Smooth muscle cell (in vitro differentiated cells): ENCODE measurements at regions not wholly inside any gene's neighbourhood (a gene's known extent, or its start where the extent isn't known, plus 50 kb on each side); places are given as distances from the start of the nearest gene placed in this dataset.
"Not testable (repeated sequence)": the region's sequence is repeated elsewhere in the genome, so short reads cannot be mapped to it uniquely, and the experiment has no call there.

Experiments used
- DNase-seq: peaks from one replicate; lab custom pipeline; 2025; ENCODE audit not compliant: unreplicated experiment; lab: John Stamatoyannopoulos, UW
- H2AFZ ChIP-seq: fragments of 200-600 bp; sonication (generic); 2 replicates; pipeline ENCODE4 v1.6.0; 2016; ENCODE audit warnings: antibody characterized with exemption, low read depth, mild to moderate bottlenecking
- H3F3A ChIP-seq: fragments of 200-600 bp; sonication (generic); 2 replicates; pipeline ENCODE4 v1.6.0; 2017; ENCODE audit warnings: antibody characterized with exemption, low read depth
- H3K27ac ChIP-seq: fragments of 200-600 bp; sonication (generic); 2 replicates; pipeline ENCODE4 v1.5.1; 2016; ENCODE audit warnings: low read depth, mild to moderate bottlenecking
- H3K27me3 ChIP-seq: fragments of 200-600 bp; sonication (generic); 2 replicates; pipeline ENCODE4 v1.6.1; 2016; ENCODE audit warnings: low read depth, mild to moderate bottlenecking
- H3K36me3 ChIP-seq: fragments of 200-600 bp; sonication (generic); 2 replicates; pipeline ENCODE4 v1.5.1; 2016; ENCODE audit warnings: low read depth
- H3K4me1 ChIP-seq: fragments of 200-600 bp; sonication (generic); 2 replicates; pipeline ENCODE4 v1.5.1; 2016; ENCODE audit warnings: low read depth
- H3K4me2 ChIP-seq: fragments of 200-600 bp; sonication (generic); 2 replicates; pipeline ENCODE4 v1.6.0; 2016; ENCODE audit warnings: mild to moderate bottlenecking
- H3K4me3 ChIP-seq: fragments of 200-600 bp; sonication (generic); 2 replicates; pipeline ENCODE4 v1.5.1; 2016; ENCODE audit warnings: mild to moderate bottlenecking
- H3K79me2 ChIP-seq: fragments of 200-600 bp; sonication (generic); 2 replicates; pipeline ENCODE4 v1.6.0; 2016; ENCODE audit warnings: low read depth, mild to moderate bottlenecking
- H3K9ac ChIP-seq: fragments of 200-600 bp; sonication (generic); 2 replicates; pipeline ENCODE4 v1.6.0; 2016; ENCODE audit warnings: low read depth
- H3K9me3 ChIP-seq: fragments of 200-600 bp; sonication (generic); replicated peaks from 2 replicates; pipeline ENCODE4 v1.5.1; 2016; ENCODE audit warnings: low read depth
- H4K20me1 ChIP-seq: fragments of 200-600 bp; sonication (generic); 2 replicates; pipeline ENCODE4 v1.6.0; 2016; ENCODE audit warnings: low read depth
- WGBS: methylation state at CpG from one replicate; pipeline ENCODE4 v1.1.7; 2016; ENCODE audit warnings: low lambda C conversion rate; 5-methylcytosine and 5-hydroxymethylcytosine counted together
- TF ChIP-seq, protein P1 (sequence below): fragments of 200-600 bp; sonication (generic); IDR thresholded peaks from 2 replicates; pipeline ENCODE4 v1.5.1; 2017; ENCODE audit warnings: borderline replicate concordance, mild to moderate bottlenecking, antibody characterized with exemption; ENCODE audit not compliant: insufficient read depth, poor library complexity, severe bottlenecking

DNA sequence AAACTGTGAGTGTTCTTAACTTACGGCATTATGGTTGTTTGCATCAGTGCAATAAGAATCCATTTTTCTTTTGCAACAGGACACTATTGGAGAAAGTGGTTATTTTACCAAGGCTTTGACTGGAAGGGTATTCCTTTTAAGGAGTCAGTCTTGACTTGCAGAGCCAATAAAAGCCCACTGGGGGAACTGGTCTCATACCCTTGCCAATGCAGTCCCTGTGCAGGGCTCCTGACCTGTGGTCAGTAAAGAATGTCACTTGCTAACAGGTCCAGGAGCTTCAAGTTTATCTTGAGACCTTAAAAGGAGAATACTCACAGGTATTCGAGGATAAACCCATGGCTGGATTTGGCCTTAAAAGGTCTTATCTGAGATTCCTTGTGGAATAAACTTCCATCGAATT is 227.8 kb upstream of the GBE1 start:
- Histone ChIP-seq H3F3A (no peaks in the 10 kb centered on the region), H4K20me1 (no peaks in the 10 kb centered on the region), H3K27me3 (no peaks in the 10 kb centered on the region), H3K4me3 (no peak overlapping the region), H3K36me3 (no peaks in the 10 kb centered on the region), H3K4me1 (no peaks in the 10 kb centered on the region), H3K79me2 (no peaks in the 10 kb centered on the region), H3K9me3 (no peaks in the 10 kb centered on the region), H3K4me2 (no peak overlapping the region), H2AFZ (no peak overlapping the region), H3K9ac (no peak overlapping the region), H3K27ac (no peak overlapping the region)
- TF ChIP-seq, protein P1, sequence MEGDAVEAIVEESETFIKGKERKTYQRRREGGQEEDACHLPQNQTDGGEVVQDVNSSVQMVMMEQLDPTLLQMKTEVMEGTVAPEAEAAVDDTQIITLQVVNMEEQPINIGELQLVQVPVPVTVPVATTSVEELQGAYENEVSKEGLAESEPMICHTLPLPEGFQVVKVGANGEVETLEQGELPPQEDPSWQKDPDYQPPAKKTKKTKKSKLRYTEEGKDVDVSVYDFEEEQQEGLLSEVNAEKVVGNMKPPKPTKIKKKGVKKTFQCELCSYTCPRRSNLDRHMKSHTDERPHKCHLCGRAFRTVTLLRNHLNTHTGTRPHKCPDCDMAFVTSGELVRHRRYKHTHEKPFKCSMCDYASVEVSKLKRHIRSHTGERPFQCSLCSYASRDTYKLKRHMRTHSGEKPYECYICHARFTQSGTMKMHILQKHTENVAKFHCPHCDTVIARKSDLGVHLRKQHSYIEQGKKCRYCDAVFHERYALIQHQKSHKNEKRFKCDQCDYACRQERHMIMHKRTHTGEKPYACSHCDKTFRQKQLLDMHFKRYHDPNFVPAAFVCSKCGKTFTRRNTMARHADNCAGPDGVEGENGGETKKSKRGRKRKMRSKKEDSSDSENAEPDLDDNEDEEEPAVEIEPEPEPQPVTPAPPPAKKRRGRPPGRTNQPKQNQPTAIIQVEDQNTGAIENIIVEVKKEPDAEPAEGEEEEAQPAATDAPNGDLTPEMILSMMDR = no peak
- no peak for DNase-seq
- WGBS = 81% methylated on average over 3 of the region's 3 CpGs

DNA sequence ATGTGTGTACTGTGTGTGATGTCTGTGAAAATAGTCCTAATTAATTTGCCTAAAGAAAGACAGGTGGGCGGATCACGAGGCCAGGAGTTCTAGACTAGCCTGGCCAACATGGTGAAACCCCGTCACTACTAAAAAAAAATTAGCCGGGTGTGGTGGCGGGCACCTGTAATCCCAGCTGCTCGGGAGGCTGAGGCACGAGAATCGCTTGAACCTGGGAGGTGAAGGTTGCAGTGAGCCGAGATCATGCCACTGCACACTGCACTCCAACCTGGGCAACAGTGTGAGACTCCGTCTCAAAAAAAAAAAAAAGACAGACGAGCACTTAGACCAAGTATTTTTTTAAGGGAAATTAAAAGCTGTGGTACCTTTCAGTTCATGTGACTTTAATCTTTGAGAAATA is 226.0 kb upstream of the GBE1 start:
- not testable (repeated sequence) for DNase-seq, H3K4me1 ChIP-seq, H3K4me3 ChIP-seq, H3K27ac ChIP-seq, H3K9ac ChIP-seq, H3K27me3 ChIP-seq, H3F3A ChIP-seq, H3K9me3 ChIP-seq, H4K20me1 ChIP-seq, H3K4me2 ChIP-seq, H3K79me2 ChIP-seq, H2AFZ ChIP-seq, H3K36me3 ChIP-seq
- 97% methylated on average over 11 of the region's 11 CpGs for WGBS

DNA sequence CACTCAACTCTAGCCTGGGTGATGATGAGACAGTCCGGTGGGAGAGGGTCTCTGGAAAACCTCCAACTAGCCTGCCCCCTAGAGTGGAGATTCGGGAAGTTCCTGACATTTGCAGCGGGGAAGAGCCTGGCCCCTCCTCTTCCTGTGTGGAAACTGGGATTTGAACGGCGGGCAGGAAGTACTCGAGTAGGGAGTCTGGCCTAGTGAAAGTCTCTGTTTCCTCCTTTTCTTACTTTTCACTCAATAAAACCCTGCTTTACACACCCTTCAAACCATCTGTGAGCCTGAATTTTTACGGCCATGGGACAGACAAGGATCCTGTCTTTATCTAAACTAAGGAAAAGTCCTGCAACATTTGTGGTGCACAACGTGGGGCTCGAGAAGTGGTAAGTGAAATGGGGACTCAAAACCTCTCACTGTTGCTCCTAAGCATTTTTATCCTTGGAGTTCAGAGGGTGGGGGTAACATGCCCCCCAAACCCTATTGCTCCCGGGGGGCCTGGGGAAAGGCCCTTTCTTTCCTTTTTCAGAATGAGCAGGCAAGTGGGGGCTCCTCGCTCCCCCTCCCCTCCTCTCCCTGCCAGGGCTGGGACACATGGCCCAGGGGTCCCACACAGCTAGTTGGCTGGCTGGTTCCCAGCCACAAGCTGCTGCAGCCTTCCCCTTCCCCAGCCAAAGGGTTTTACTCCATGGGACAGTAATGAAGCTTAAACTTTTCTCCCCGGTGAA is 224.7 kb upstream of the GBE1 start:
- TF ChIP-seq, protein P1 = no peak
- DNase-seq = no peak
- Histone ChIP-seq H3K27ac (no peak overlapping the region), H3K36me3 (no peaks in the 10 kb centered on the region), H3K27me3 (no peaks in the 10 kb centered on the region), H3K4me3 (no peak overlapping the region), H3K9me3 (no peaks in the 10 kb centered on the region), H3F3A (no peaks in the 10 kb centered on the region), H4K20me1 (no peaks in the 10 kb centered on the region), H3K79me2 (no peaks in the 10 kb centered on the region), H3K4me2 (no peak overlapping the region), H3K4me1 (no peaks in the 10 kb centered on the region), H2AFZ (no peak overlapping the region), H3K9ac (no peak overlapping the region)
- 71% methylated on average over 12 of the region's 12 CpGs for WGBS

DNA sequence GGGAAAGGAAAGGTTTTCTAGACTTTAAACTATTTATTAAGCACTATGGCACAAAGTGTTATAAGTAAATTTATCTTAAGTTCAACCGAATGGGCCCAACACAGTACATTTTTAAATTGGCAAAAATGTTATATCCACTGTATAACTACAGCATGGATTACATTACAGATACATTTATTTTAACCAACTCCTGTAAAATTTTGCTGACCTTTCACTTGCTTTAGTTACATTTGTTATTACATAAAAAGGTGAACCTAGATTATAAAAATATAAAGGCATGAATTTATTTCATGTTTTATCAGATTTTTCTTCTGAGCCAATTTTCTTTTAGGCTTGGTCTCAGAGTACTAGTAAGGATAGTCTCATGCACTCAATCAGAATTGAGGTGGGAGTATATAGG is 221.9 kb upstream of the GBE1 start:
- Histone ChIP-seq H3K79me2 (no peaks in the 10 kb centered on the region), H3K4me3 (no peak overlapping the region)
- WGBS = 92% methylated on average over 1 of the region's 1 CpG

More for the DNA sequence above, 221.9 kb upstream of the GBE1 start:
- TF ChIP-seq, protein P1 = no peak
- H3F3A ChIP-seq = no peaks in the 10 kb centered on the region
- no peaks in the 10 kb centered on the region for H4K20me1 ChIP-seq
- no peaks in the 10 kb centered on the region for H3K4me1 ChIP-seq
- no peaks in the 10 kb centered on the region for H3K9me3 ChIP-seq
- no peaks in the 10 kb centered on the region for H3K27me3 ChIP-seq
- no peak overlapping the region for H3K27ac ChIP-seq
- H3K4me2 ChIP-seq = no peak overlapping the region
- H3K9ac ChIP-seq = no peak overlapping the region
- DNase-seq = no peak
- H2AFZ ChIP-seq = no peak overlapping the region
- H3K36me3 ChIP-seq = no peaks in the 10 kb centered on the region
